ENCODE measurements at regions not wholly inside any gene's neighbourhood (a gene's known extent, or its start where the extent isn't known, plus 50 kb on each side); places are given as distances from the start of the nearest gene placed in this dataset.

DNA sequence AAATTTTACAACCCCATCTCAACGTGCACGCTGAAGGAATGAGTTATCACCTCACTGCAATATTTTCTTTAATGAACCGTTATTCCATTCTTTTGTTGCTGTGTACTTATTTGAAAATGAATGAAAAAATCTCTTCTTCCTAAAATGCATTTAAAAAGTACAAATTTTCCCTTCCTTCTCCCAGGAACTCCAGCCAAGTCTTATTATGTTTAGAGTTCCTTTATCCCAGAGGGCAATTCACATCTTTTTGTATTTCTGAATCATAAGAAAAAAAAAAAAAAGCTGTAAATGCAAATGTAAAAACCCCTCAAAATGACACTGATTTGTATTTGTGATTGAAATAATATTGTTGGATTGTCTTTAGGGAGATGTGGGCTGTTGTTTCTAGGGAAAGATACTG lies 2194.3 kb upstream of the CELF4 start:
- Histone ChIP-seq H4K20me1 (ENCODE audit: insufficient read depth, low read length) (no peaks in the 10 kb centered on the region), H3K27ac (ENCODE audit: low read depth, low read length, poor library complexity, severe bottlenecking) (no peak overlapping the region), H3K9me3 (ENCODE audit: low read length) (no peaks in the 10 kb centered on the region), H3F3A (ENCODE audit: insufficient read depth, low read length) (no peaks in the 10 kb centered on the region), H3K4me3 (ENCODE audit: low read depth, low read length, poor library complexity, severe bottlenecking) (no peak overlapping the region), H3K27me3 (ENCODE audit: insufficient read depth, low read length) (no peaks in the 10 kb centered on the region), H3K4me1 (ENCODE audit: insufficient read depth, low read length, severe bottlenecking) (no peaks in the 10 kb centered on the region), H3K9me2 (ENCODE audit: low read depth, low read length) (no peaks in the 10 kb centered on the region), H3K79me2 (ENCODE audit: insufficient read depth, low read length) (no peaks in the 10 kb centered on the region), H2AFZ (ENCODE audit: low read length) (no peak overlapping the region), H3K36me3 (ENCODE audit: insufficient read depth, low read length) (no peaks in the 10 kb centered on the region), H3K9ac (ENCODE audit: low read length) (no peak overlapping the region), H3K4me2 (ENCODE audit: low read length) (no peak overlapping the region)
- no peak for TF ChIP-seq EZH2 (IDR thresholded peaks at IDR 0.05; ENCODE audit: borderline replicate concordance, low read length)
- TF ChIP-seq, protein P1, sequence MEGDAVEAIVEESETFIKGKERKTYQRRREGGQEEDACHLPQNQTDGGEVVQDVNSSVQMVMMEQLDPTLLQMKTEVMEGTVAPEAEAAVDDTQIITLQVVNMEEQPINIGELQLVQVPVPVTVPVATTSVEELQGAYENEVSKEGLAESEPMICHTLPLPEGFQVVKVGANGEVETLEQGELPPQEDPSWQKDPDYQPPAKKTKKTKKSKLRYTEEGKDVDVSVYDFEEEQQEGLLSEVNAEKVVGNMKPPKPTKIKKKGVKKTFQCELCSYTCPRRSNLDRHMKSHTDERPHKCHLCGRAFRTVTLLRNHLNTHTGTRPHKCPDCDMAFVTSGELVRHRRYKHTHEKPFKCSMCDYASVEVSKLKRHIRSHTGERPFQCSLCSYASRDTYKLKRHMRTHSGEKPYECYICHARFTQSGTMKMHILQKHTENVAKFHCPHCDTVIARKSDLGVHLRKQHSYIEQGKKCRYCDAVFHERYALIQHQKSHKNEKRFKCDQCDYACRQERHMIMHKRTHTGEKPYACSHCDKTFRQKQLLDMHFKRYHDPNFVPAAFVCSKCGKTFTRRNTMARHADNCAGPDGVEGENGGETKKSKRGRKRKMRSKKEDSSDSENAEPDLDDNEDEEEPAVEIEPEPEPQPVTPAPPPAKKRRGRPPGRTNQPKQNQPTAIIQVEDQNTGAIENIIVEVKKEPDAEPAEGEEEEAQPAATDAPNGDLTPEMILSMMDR (IDR thresholded peaks at IDR 0.05; ENCODE audit: low read length) = no peak

DNA sequence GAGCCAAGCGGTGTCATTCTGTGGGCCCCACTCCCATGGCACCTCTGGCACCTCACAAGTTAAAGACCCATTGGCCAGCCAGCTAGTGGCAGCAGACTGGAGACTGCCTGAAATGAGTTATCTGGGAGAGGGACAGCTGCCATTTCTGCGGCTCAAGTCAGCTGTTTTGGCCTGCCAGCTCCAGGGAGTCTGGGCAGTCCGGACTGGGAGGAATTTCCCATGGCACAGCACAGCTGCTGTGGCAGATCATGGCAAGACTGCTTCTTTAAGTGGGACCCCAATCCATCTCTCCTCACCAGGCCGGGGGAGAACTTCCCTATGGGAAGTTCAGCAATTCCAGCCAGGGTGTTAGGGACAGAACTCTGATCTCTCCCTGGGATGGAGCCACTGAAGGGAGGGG lies 2187.6 kb upstream of the CELF4 start:
- Histone ChIP-seq H3K9me3 (ENCODE audit: low read length) (no peaks in the 10 kb centered on the region), H3K27ac (ENCODE audit: low read depth, low read length, poor library complexity, severe bottlenecking) (no peak overlapping the region), H3K79me2 (ENCODE audit: insufficient read depth, low read length) (no peaks in the 10 kb centered on the region), H4K20me1 (ENCODE audit: insufficient read depth, low read length) (no peaks in the 10 kb centered on the region), H3K36me3 (ENCODE audit: insufficient read depth, low read length) (no peaks in the 10 kb centered on the region), H2AFZ (ENCODE audit: low read length) (no peak overlapping the region), H3K9me2 (ENCODE audit: low read depth, low read length) (no peaks in the 10 kb centered on the region), H3K4me1 (ENCODE audit: insufficient read depth, low read length, severe bottlenecking) (no peaks in the 10 kb centered on the region), H3K9ac (ENCODE audit: low read length) (no peak overlapping the region), H3K4me2 (ENCODE audit: low read length) (no peak overlapping the region), H3F3A (ENCODE audit: insufficient read depth, low read length) (no peaks in the 10 kb centered on the region), H3K4me3 (ENCODE audit: low read depth, low read length, poor library complexity, severe bottlenecking) (no peak overlapping the region), H3K27me3 (ENCODE audit: insufficient read depth, low read length) (no peaks in the 10 kb centered on the region)
- TF ChIP-seq EZH2 (IDR thresholded peaks at IDR 0.05; ENCODE audit: borderline replicate concordance, low read length) = no peak

DNA sequence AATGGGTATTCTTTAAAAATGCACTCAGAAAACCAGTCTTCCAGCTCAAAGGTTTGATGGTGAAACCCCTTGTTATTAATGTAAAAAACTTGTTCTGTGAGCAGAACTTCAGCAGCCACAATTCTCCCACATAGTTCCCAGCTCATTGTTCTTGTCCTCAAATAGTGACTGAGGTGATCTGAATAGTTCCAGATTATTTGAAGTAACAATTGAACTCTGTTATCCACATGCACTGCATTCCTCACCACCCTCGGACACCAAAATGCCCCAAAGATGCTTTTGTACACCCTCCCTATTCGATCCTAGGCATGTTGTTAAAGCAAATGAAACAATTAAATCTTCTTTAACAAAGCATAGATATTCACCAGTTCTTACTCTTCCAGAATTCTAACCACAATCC lies 2186.8 kb upstream of the CELF4 start:
- Histone ChIP-seq H3K4me3 (ENCODE audit: low read depth, low read length, poor library complexity, severe bottlenecking) (no peak overlapping the region), H3K9me2 (ENCODE audit: low read depth, low read length) (no peaks in the 10 kb centered on the region), H3K27me3 (ENCODE audit: insufficient read depth, low read length) (no peaks in the 10 kb centered on the region), H4K20me1 (ENCODE audit: insufficient read depth, low read length) (no peaks in the 10 kb centered on the region), H3K4me1 (ENCODE audit: insufficient read depth, low read length, severe bottlenecking) (no peaks in the 10 kb centered on the region), H3K9ac (ENCODE audit: low read length) (no peak overlapping the region), H3K27ac (ENCODE audit: low read depth, low read length, poor library complexity, severe bottlenecking) (no peak overlapping the region), H3K36me3 (ENCODE audit: insufficient read depth, low read length) (no peaks in the 10 kb centered on the region), H3K9me3 (ENCODE audit: low read length) (no peaks in the 10 kb centered on the region), H3K4me2 (ENCODE audit: low read length) (no peak overlapping the region), H3K79me2 (ENCODE audit: insufficient read depth, low read length) (no peaks in the 10 kb centered on the region), H3F3A (ENCODE audit: insufficient read depth, low read length) (no peaks in the 10 kb centered on the region), H2AFZ (ENCODE audit: low read length) (no peak overlapping the region)
- TF ChIP-seq, protein P1 (IDR thresholded peaks at IDR 0.05; ENCODE audit: low read length) = no peak
- no peak for TF ChIP-seq EZH2 (IDR thresholded peaks at IDR 0.05; ENCODE audit: borderline replicate concordance, low read length)

DNA sequence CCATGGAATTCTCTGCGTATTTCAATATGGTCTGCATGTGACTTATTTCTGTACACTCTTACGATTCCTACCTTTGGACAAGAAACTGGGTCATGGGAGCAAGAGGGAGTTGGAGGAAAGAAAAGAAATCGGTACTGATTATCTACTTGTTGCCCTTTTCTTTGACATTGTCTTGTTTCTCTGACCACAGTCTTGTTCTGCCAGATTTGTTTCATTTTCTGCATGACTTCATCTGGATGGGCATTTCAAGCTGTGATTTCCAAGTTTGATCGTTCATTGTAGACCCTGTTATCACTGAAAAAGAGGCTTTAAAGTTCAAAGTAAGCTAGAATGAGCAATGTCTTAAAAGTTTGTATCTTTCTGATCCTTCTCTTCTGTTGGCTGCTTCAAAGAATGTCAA lies 2186.3 kb upstream of the CELF4 start:
- no peaks in the 10 kb centered on the region for H3K9me3 ChIP-seq (ENCODE audit: low read length)
- H3K27ac ChIP-seq (ENCODE audit: low read depth, low read length, poor library complexity, severe bottlenecking) = no peak overlapping the region
- no peaks in the 10 kb centered on the region for H3K79me2 ChIP-seq (ENCODE audit: insufficient read depth, low read length)
- H3K36me3 ChIP-seq (ENCODE audit: insufficient read depth, low read length) = no peaks in the 10 kb centered on the region
- no peak overlapping the region for H3K4me2 ChIP-seq (ENCODE audit: low read length)
- H3K27me3 ChIP-seq (ENCODE audit: insufficient read depth, low read length) = no peaks in the 10 kb centered on the region
- TF ChIP-seq, protein P1 (IDR thresholded peaks at IDR 0.05; ENCODE audit: low read length) = no peak
- TF ChIP-seq EZH2 (IDR thresholded peaks at IDR 0.05; ENCODE audit: borderline replicate concordance, low read length) = no peak
- no peaks in the 10 kb centered on the region for H3K9me2 ChIP-seq (ENCODE audit: low read depth, low read length)
- H4K20me1 ChIP-seq (ENCODE audit: insufficient read depth, low read length) = no peaks in the 10 kb centered on the region
- H3K4me3 ChIP-seq (ENCODE audit: low read depth, low read length, poor library complexity, severe bottlenecking) = no peak overlapping the region
- no peak overlapping the region for H3K9ac ChIP-seq (ENCODE audit: low read length)
- H2AFZ ChIP-seq (ENCODE audit: low read length) = no peak overlapping the region
- no peaks in the 10 kb centered on the region for H3K4me1 ChIP-seq (ENCODE audit: insufficient read depth, low read length, severe bottlenecking)
- no peaks in the 10 kb centered on the region for H3F3A ChIP-seq (ENCODE audit: insufficient read depth, low read length)
